Endodermal cell (in vitro differentiated cells): ENCODE measurements at regions not wholly inside any gene's neighbourhood (a gene's known extent, or its start where the extent isn't known, plus 50 kb on each side); places are given as distances from the start of the nearest gene placed in this dataset.

Source experiments
- DNase-seq: peaks from one replicate; pipeline ENCODE4 v3.0.0-alpha.2; 2017
- H3K27ac ChIP-seq: 2 replicates; pipeline ENCODE4 v1.5.1; 2013; ENCODE audit warnings: mild to moderate bottlenecking, low read depth, low read length, moderate library complexity
- H3K27me3 ChIP-seq: 2 replicates; pipeline ENCODE4 v1.6.1; 2013; ENCODE audit warnings: mild to moderate bottlenecking, low read length, moderate library complexity; ENCODE audit not compliant: insufficient read depth, control insufficient read depth, poor library complexity, severe bottlenecking
- H3K36me3 ChIP-seq: 2 replicates; pipeline ENCODE4 v1.7.0; 2013; ENCODE audit warnings: mild to moderate bottlenecking, low read length, moderate library complexity; ENCODE audit not compliant: control insufficient read depth, insufficient read depth
- H3K4me1 ChIP-seq: one replicate; pipeline ENCODE4 v1.7.0; 2013; ENCODE audit warnings: low read length; ENCODE audit not compliant: control insufficient read depth, insufficient read depth
- H3K4me3 ChIP-seq: 2 replicates; pipeline ENCODE4 v1.5.1; 2013; ENCODE audit warnings: mild to moderate bottlenecking, low read length, moderate library complexity
- H3K9ac ChIP-seq: 2 replicates; pipeline ENCODE4 v1.6.1; 2013; ENCODE audit warnings: mild to moderate bottlenecking, low read length, moderate library complexity; ENCODE audit not compliant: poor library complexity, severe bottlenecking; ENCODE audit errors: extremely low read depth
- H3K9me3 ChIP-seq: 2 replicates; pipeline ENCODE4 v1.6.1; 2013; ENCODE audit warnings: mild to moderate bottlenecking, low read length, moderate library complexity; ENCODE audit not compliant: control insufficient read depth
- H3K27ac Mint-ChIP-seq: 2 replicates; pipeline ENCODE4 v1.8.0; 2020; ENCODE audit warnings: mixed read lengths
- H3K27me3 Mint-ChIP-seq: 2 replicates; pipeline ENCODE4 v1.8.0; 2021; ENCODE audit warnings: mild to moderate bottlenecking, mixed read lengths; ENCODE audit not compliant: insufficient read depth
- H3K36me3 Mint-ChIP-seq: 2 replicates; pipeline ENCODE4 v1.8.0; 2020; ENCODE audit warnings: low read depth, mixed read lengths
- H3K4me1 Mint-ChIP-seq: 2 replicates; pipeline ENCODE4 v1.8.0; 2020; ENCODE audit warnings: mixed read lengths
- H3K4me3 Mint-ChIP-seq: 2 replicates; pipeline ENCODE4 v1.8.0; 2020; ENCODE audit warnings: mild to moderate bottlenecking, moderate library complexity, mixed read lengths
- H3K9me3 Mint-ChIP-seq: 2 replicates; pipeline ENCODE4 v1.8.0; 2020; ENCODE audit warnings: mild to moderate bottlenecking, mixed read lengths
- CTCF ChIP-seq: fragments of 200-600 bp; sonication (generic); conservative IDR thresholded peaks from 2 replicates; pipeline ENCODE4 v1.5.0; 2021; ENCODE audit warnings: antibody characterized with exemption, mild to moderate bottlenecking
- WGBS, 2 experiments: methylation state at CpG; one replicate each; pipeline versions ENCODE4 v1.1.5 to v1.1.7; 2013; ENCODE audit warnings: missing lambda C conversion rate in 2 of 2, mixed read lengths in 1 of 2; ENCODE audit not compliant: insufficient coverage in 1 of 2, insufficient read length in 1 of 2; 5-methylcytosine and 5-hydroxymethylcytosine counted together

- H3K27me3 ChIP-seq, result no peaks in the 10 kb centered on the region
- H3K9ac ChIP-seq, result no peak overlapping the region
- H3K27me3 Mint-ChIP-seq, result no peaks in the 10 kb centered on the region
- no peak overlapping the region for H3K4me3 ChIP-seq
- H3K4me3 Mint-ChIP-seq, result no peak overlapping the region
- H3K9me3 ChIP-seq, result no peaks in the 10 kb centered on the region
- DNase-seq, result no peak
- peaks cover 39% of the 10 kb centered on the region for H3K4me1 Mint-ChIP-seq
- TF ChIP-seq CTCF, result no peak
- no peak overlapping the region for H3K27ac ChIP-seq
- no peaks in the 10 kb centered on the region for H3K36me3 ChIP-seq
- H3K4me1 ChIP-seq, result peaks cover 15% of the 10 kb centered on the region
- WGBS, 2 experiments, result 89 to 100% methylated on average over 1 of the region's 1 CpG
- H3K36me3 Mint-ChIP-seq, result peaks cover 3% of the 10 kb centered on the region
- H3K27ac Mint-ChIP-seq, result no peak overlapping the region
- H3K9me3 Mint-ChIP-seq, result peaks cover 14% of the 10 kb centered on the region
Observed at GRCh38 chr5:23385036-23385435, 122.4 kb upstream of the PRDM9 start.

- no peak overlapping the region for H3K27ac Mint-ChIP-seq
- no peak overlapping the region for H3K27ac ChIP-seq
- H3K27me3 ChIP-seq, result no peaks in the 10 kb centered on the region
- no peak overlapping the region for H3K4me3 Mint-ChIP-seq
- no peak for TF ChIP-seq CTCF
- DNase-seq, result no peak
- H3K9ac ChIP-seq, result no peak overlapping the region
- no peaks in the 10 kb centered on the region for H3K27me3 Mint-ChIP-seq
- no peaks in the 10 kb centered on the region for H3K9me3 ChIP-seq
- peaks cover 5% of the 10 kb centered on the region for H3K9me3 Mint-ChIP-seq
- no peaks in the 10 kb centered on the region for H3K4me1 ChIP-seq
- H3K4me1 Mint-ChIP-seq, result no peaks in the 10 kb centered on the region
- H3K4me3 ChIP-seq, result no peak overlapping the region
- H3K36me3 ChIP-seq, result no peaks in the 10 kb centered on the region
- H3K36me3 Mint-ChIP-seq, result no peaks in the 10 kb centered on the region
Observed at GRCh38 chr5:23372177-23372576, 135.2 kb upstream of the PRDM9 start.

GRCh38 chr5:23368393-23368792, 139.0 kb upstream of the PRDM9 start:
- H3K9ac ChIP-seq, result no peak overlapping the region
- no peak overlapping the region for H3K4me3 ChIP-seq
- no peaks in the 10 kb centered on the region for H3K36me3 Mint-ChIP-seq
- H3K36me3 ChIP-seq, result no peaks in the 10 kb centered on the region
- H3K27me3 Mint-ChIP-seq, result no peaks in the 10 kb centered on the region
- H3K4me1 ChIP-seq, result no peaks in the 10 kb centered on the region
- 31% methylated on average over 2 of the region's 3 CpGs; no CpG with 5 or more reads in 1 of the 2 experiments for WGBS, 2 experiments
- no peak for TF ChIP-seq CTCF
- no peak overlapping the region for H3K27ac Mint-ChIP-seq
- H3K27me3 ChIP-seq, result no peaks in the 10 kb centered on the region
- no peak for DNase-seq
- H3K9me3 ChIP-seq, result no peaks in the 10 kb centered on the region
- H3K4me1 Mint-ChIP-seq, result no peaks in the 10 kb centered on the region
- peaks cover under 1% of the 10 kb centered on the region for H3K9me3 Mint-ChIP-seq
- no peak overlapping the region for H3K27ac ChIP-seq
- no peak overlapping the region for H3K4me3 Mint-ChIP-seq
